ENCODE measurements at regions not wholly inside any gene's neighbourhood (a gene's known extent, or its start where the extent isn't known, plus 50 kb on each side); places are given as distances from the start of the nearest gene placed in this dataset.
"Not testable (repeated sequence)": the region's sequence is repeated elsewhere in the genome, so short reads cannot be mapped to it uniquely, and the experiment has no call there.

DNA sequence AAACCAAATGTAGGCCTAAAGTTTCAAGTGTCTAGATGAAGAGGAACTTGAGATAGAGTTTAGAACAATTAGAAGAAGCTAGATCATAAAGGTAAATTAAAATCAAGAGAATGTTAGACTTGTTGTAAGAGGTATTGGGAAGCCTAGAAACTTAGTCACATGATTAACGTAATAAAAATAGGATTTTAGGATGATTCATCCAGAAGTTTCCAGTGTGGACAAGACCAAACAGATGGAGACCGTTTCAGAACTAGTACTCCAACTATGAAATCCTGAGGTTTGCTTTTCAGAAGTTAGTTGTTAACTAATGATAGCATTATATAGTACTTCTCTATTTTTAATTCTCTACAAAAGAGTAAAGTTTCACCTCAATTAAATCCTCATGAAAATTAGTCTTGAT is 104.9 kb downstream of the MZT1 start:
- intact Hi-C loops (cut with micrococcal nuclease) = no loop called here

GRCh38 chr13:72620874-72621273 is 106.6 kb downstream of the MZT1 start:
- Mint-ChIP-seq H3K36me3 (no peaks in the 10 kb centered on the region), H3K27ac (no peak overlapping the region), H3K9me3 (no peaks in the 10 kb centered on the region), H3K4me3 (no peak overlapping the region), H3K27me3 (peaks cover 0 to 18% (median 9%) of the 10 kb centered on the region in 5 donors), H3K4me1 (no peaks in the 10 kb centered on the region)
- DNase-seq (no peak), ATAC-seq (no peak)
- no peak overlapping the region for H3K27ac ChIP-seq (ENCODE audit: low read depth, low read length)
- intact Hi-C loops (cut with micrococcal nuclease) = no loop called here
- H3K4me1 ChIP-seq (ENCODE audit: control insufficient read depth in 2 of 2, insufficient read depth in 2 of 2, low read length in 2 of 2) = no peaks in the 10 kb centered on the region
- H3K36me3 ChIP-seq (ENCODE audit: control insufficient read depth in 2 of 3, insufficient read depth in 3 of 3, low read length in 3 of 3) = no peaks in the 10 kb centered on the region
- no peaks in the 10 kb centered on the region for H3K27me3 ChIP-seq (ENCODE audit: control insufficient read depth in 2 of 2, insufficient read depth in 2 of 2, low read length in 2 of 2)
- ChIA-PET CTCF (no interaction called here), POLR2A (no interaction called here)
- no peaks in the 10 kb centered on the region for H3K9me3 ChIP-seq (ENCODE audit: control insufficient read depth in 2 of 3, low read length in 3 of 3)
- H3K4me3 ChIP-seq (ENCODE audit: low read length) = no peak overlapping the region

More for the DNA sequence above, 104.9 kb downstream of the MZT1 start:
- Mint-ChIP-seq H3K4me1 (no peaks in the 10 kb centered on the region), H3K4me3 (no peak overlapping the region), H3K27ac (no peak overlapping the region), H3K27me3 (peaks cover 0 to 27% (median 14%) of the 10 kb centered on the region in 5 donors), H3K36me3 (no peaks in the 10 kb centered on the region), H3K9me3 (peaks cover 0 to 3% (median 0%) of the 10 kb centered on the region in 11 donors)
- no peaks in the 10 kb centered on the region for H3K4me1 ChIP-seq (ENCODE audit: control insufficient read depth in 2 of 2, insufficient read depth in 2 of 2, low read length in 2 of 2)
- no peak for ATAC-seq
- POLR2A ChIA-PET = no interaction called here
- H3K36me3 ChIP-seq (ENCODE audit: control insufficient read depth in 2 of 3, insufficient read depth in 3 of 3, low read length in 3 of 3) = no peaks in the 10 kb centered on the region
- no peak overlapping the region for H3K4me3 ChIP-seq (ENCODE audit: low read length)
- DNase-seq = no peak
- no peaks in the 10 kb centered on the region for H3K9me3 ChIP-seq (ENCODE audit: control insufficient read depth in 2 of 3, low read length in 3 of 3)
- H3K27me3 ChIP-seq (ENCODE audit: control insufficient read depth in 2 of 2, insufficient read depth in 2 of 2, low read length in 2 of 2) = no peaks in the 10 kb centered on the region
- H3K27ac ChIP-seq (ENCODE audit: low read depth, low read length) = no peak overlapping the region
- CTCF ChIA-PET = no interaction called here

DNA sequence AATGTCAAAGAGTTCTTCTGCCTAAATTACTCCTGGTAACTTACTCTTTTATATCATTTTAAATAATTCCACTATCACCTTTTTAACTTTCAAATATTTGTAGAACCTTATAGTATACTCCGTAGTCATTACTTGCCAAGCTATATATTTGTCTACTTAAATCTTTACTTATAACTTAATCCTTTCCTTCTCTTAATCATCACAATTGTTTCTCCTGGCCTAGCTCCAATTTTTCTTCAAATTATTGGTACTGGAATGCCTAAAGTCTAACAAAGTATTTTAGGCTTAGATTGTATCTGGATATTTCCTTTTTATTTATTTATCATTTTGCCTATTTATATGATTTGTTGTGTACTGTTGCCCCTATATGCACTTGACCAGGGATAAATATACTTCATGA is 109.5 kb downstream of the MZT1 start:
- no peak overlapping the region for H3K27ac Mint-ChIP-seq
- Histone ChIP-seq H3K4me1 (ENCODE audit: control insufficient read depth in 2 of 2, insufficient read depth in 2 of 2, low read length in 2 of 2) (no peaks in the 10 kb centered on the region), H3K27me3 (ENCODE audit: control insufficient read depth in 2 of 2, insufficient read depth in 2 of 2, low read length in 2 of 2) (no peaks in the 10 kb centered on the region), H3K36me3 (ENCODE audit: control insufficient read depth in 2 of 3, insufficient read depth in 3 of 3, low read length in 3 of 3) (no peaks in the 10 kb centered on the region), H3K4me3 (ENCODE audit: low read length) (no peak overlapping the region), H3K27ac (ENCODE audit: low read depth, low read length) (no peak overlapping the region), H3K9me3 (ENCODE audit: control insufficient read depth in 2 of 3, low read length in 3 of 3) (no peaks in the 10 kb centered on the region)
- DNase-seq (no peak), ATAC-seq (no peak)
- POLR2A ChIA-PET = no interaction called here
- no peaks in the 10 kb centered on the region for H3K36me3 Mint-ChIP-seq
- no peaks in the 10 kb centered on the region for H3K9me3 Mint-ChIP-seq
- H3K27me3 Mint-ChIP-seq = peaks cover 0 to 1% (median 0%) of the 10 kb centered on the region in 5 donors
- no peaks in the 10 kb centered on the region for H3K4me1 Mint-ChIP-seq
- no peak overlapping the region for H3K4me3 Mint-ChIP-seq
- CTCF ChIA-PET = no interaction called here
- intact Hi-C loops (cut with micrococcal nuclease) = no loop called here

DNA sequence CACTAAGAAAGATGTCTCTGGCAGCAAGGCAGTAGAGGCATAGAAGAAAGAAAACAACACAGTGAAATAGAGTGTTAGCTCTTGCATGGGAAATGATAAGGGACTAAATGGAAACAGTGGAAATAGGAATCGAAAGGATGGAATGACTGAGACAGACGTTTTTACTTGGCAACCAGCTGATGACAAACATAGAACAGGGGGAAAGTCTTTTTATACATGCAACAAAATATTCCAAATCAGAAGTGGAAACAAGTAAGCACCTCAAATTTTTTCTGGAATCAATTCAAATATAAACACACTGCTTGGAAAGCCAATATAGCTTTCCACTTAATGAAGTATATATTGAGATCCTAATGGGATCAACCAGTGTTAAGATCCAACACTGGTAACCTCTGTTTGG is 110.2 kb downstream of the MZT1 start:
- no peaks in the 10 kb centered on the region for H3K4me1 Mint-ChIP-seq
- H3K27ac Mint-ChIP-seq = no peak overlapping the region
- CTCF ChIA-PET = no interaction called here
- H3K4me3 Mint-ChIP-seq = no peak overlapping the region
- Histone ChIP-seq H3K36me3 (ENCODE audit: control insufficient read depth in 2 of 3, insufficient read depth in 3 of 3, low read length in 3 of 3) (no peaks in the 10 kb centered on the region), H3K27ac (ENCODE audit: low read depth, low read length) (no peak overlapping the region), H3K4me1 (ENCODE audit: control insufficient read depth in 2 of 2, insufficient read depth in 2 of 2, low read length in 2 of 2) (no peaks in the 10 kb centered on the region), H3K4me3 (ENCODE audit: low read length) (no peak overlapping the region), H3K9me3 (ENCODE audit: control insufficient read depth in 2 of 3, low read length in 3 of 3) (no peaks in the 10 kb centered on the region), H3K27me3 (ENCODE audit: control insufficient read depth in 2 of 2, insufficient read depth in 2 of 2, low read length in 2 of 2) (no peaks in the 10 kb centered on the region)
- DNase-seq = no peak
- no peaks in the 10 kb centered on the region for H3K9me3 Mint-ChIP-seq
- H3K36me3 Mint-ChIP-seq = no peaks in the 10 kb centered on the region
- intact Hi-C loops (cut with micrococcal nuclease) = no loop called here
- POLR2A ChIA-PET = no interaction called here
- no peaks in the 10 kb centered on the region for H3K27me3 Mint-ChIP-seq
- no peak for ATAC-seq

DNA sequence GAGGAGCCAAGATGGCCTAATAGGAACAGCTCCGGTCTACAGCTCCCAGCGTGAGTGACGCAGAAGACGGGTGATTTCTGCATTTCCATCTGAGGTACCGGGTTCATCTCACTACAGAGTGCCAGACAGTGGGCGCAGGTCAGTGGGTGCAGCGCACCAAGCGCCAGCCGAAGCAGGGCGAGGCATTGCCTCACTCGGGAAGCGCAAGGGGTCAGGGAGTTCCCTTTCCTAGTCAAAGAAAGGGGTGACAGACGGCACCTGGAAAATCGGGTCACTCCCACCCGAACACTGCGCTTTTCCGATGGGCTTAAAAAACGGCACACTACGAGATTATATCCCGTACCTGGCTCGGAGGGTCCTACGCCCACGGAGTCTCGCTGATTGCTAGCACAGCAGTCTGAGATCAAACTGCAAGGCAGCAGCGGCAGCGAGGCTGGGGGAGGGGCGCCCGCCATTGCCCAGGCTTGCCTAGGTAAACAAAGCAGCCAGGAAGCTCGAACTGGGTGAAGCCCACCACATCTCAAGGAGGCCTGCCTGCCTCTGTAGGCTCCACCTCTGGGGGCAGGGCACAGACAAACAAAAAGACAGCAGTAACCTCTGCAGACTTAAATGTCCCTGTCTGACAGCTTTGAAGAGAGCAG is 117.1 kb downstream of the MZT1 start:
- H3K4me3 Mint-ChIP-seq; H3K27ac Mint-ChIP-seq; H3K27me3 Mint-ChIP-seq; POLR2A ChIA-PET; DNase-seq; H3K4me1 Mint-ChIP-seq; intact Hi-C loops (cut with micrococcal nuclease); H3K9me3 Mint-ChIP-seq; CTCF ChIA-PET; H3K27me3 ChIP-seq (ENCODE audit: control insufficient read depth in 2 of 2, insufficient read depth in 2 of 2, low read length in 2 of 2); H3K36me3 Mint-ChIP-seq; H3K4me1 ChIP-seq (ENCODE audit: control insufficient read depth in 2 of 2, insufficient read depth in 2 of 2, low read length in 2 of 2); ATAC-seq; H3K36me3 ChIP-seq (ENCODE audit: control insufficient read depth in 2 of 3, insufficient read depth in 3 of 3, low read length in 3 of 3); H3K4me3 ChIP-seq (ENCODE audit: low read length); H3K27ac ChIP-seq (ENCODE audit: low read depth, low read length); H3K9me3 ChIP-seq (ENCODE audit: control insufficient read depth in 2 of 3, low read length in 3 of 3): not testable (repeated sequence)

DNA sequence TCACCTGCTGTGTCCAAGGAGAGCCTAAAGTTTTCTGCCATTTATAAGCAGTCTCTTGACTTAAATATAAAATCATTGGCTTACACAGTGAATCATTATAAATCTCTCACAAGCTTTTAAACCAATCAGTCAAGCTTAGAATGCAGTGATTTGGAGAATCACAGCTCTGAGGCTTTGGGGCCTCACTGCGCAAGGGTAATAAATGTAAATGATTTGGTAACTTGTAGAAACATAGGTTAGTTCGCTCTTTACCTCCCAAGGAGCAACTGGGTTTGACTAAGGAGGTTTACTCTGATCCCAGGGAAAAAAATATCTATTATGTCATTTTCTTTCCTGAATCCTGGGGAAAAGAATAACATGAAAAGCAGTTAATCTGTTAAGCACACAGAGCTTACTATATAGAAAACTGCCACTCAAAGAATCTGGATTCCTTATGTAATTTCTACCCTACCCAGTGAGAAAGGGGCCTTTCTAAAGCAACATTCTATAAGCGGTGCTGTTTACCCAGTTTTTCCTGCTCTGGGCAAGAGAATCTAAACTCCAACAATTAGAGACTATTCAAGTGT is 128.2 kb downstream of the MZT1 start:
- H3K27ac Mint-ChIP-seq = no peak overlapping the region
- H3K36me3 ChIP-seq (ENCODE audit: control insufficient read depth in 2 of 3, insufficient read depth in 3 of 3, low read length in 3 of 3) = no peaks in the 10 kb centered on the region
- ATAC-seq (no peak), DNase-seq (no peak)
- H3K36me3 Mint-ChIP-seq = no peaks in the 10 kb centered on the region
- intact Hi-C loops (cut with micrococcal nuclease) = no loop called here
- H3K4me3 Mint-ChIP-seq = no peak overlapping the region
- H3K4me1 Mint-ChIP-seq = no peaks in the 10 kb centered on the region
- POLR2A ChIA-PET = no interaction called here
- CTCF ChIA-PET = no interaction called here
- H3K27me3 Mint-ChIP-seq = peaks cover 0 to 7% (median 0%) of the 10 kb centered on the region in 5 donors
- H3K27ac ChIP-seq (ENCODE audit: low read depth, low read length) = no peak overlapping the region
- no peaks in the 10 kb centered on the region for H3K27me3 ChIP-seq (ENCODE audit: control insufficient read depth in 2 of 2, insufficient read depth in 2 of 2, low read length in 2 of 2)
- no peaks in the 10 kb centered on the region for H3K4me1 ChIP-seq (ENCODE audit: control insufficient read depth in 2 of 2, insufficient read depth in 2 of 2, low read length in 2 of 2)
- no peaks in the 10 kb centered on the region for H3K9me3 Mint-ChIP-seq
- no peaks in the 10 kb centered on the region for H3K9me3 ChIP-seq (ENCODE audit: control insufficient read depth in 2 of 3, low read length in 3 of 3)
- H3K4me3 ChIP-seq (ENCODE audit: low read length) = no peak overlapping the region

- H3K27ac ChIP-seq (ENCODE audit: low read depth, low read length) = no peak overlapping the region
- Mint-ChIP-seq H3K4me3 (no peak overlapping the region), H3K27me3 (peaks cover 0 to 30% (median 8%) of the 10 kb centered on the region in 5 donors), H3K9me3 (peaks cover 0 to 12% (median 1%) of the 10 kb centered on the region in 11 donors), H3K27ac (no peak overlapping the region), H3K4me1 (no peaks in the 10 kb centered on the region), H3K36me3 (no peaks in the 10 kb centered on the region)
- no peak overlapping the region for H3K4me3 ChIP-seq (ENCODE audit: low read length)
- ChIA-PET CTCF (no interaction called here), POLR2A (no interaction called here)
- DNase-seq (no peak), ATAC-seq (no peak)
- H3K27me3 ChIP-seq (ENCODE audit: control insufficient read depth in 2 of 2, insufficient read depth in 2 of 2, low read length in 2 of 2) = no peaks in the 10 kb centered on the region
- intact Hi-C loops (cut with micrococcal nuclease) = no loop called here
- H3K9me3 ChIP-seq (ENCODE audit: control insufficient read depth in 2 of 3, low read length in 3 of 3) = no peaks in the 10 kb centered on the region
- no peaks in the 10 kb centered on the region for H3K36me3 ChIP-seq (ENCODE audit: control insufficient read depth in 2 of 3, insufficient read depth in 3 of 3, low read length in 3 of 3)
- H3K4me1 ChIP-seq (ENCODE audit: control insufficient read depth in 2 of 2, insufficient read depth in 2 of 2, low read length in 2 of 2) = no peaks in the 10 kb centered on the region
Observed at GRCh38 chr13:72590091-72590740, 137.2 kb downstream of the MZT1 start.

All from naive thymus-derived CD4-positive, alpha-beta T cell (primary cell).